ENCODE measurements at regions not wholly inside any gene's neighbourhood (a gene's known extent, or its start where the extent isn't known, plus 50 kb on each side); places are given as distances from the start of the nearest gene placed in this dataset.

- peak; percentile 2 for DNase-seq (ENCODE audit: low read depth)
- TF ChIP-seq MAX (IDR thresholded peaks at IDR 0.05; ENCODE audit: low read depth, low read length) (no peak), CTCF (IDR thresholded peaks at IDR 0.05; ENCODE audit: low read depth, low read length) (no peak), POLR2A (IDR thresholded peaks at IDR 0.05; ENCODE audit: extremely low read depth, insufficient read length) (no peak), MYC (IDR thresholded peaks at IDR 0.05; ENCODE audit: low read depth, low read length) (no peak)
- H3K4me3 ChIP-seq (ENCODE audit: low read depth, low read length) = no peak overlapping the region
Measured at GRCh38 chr20:22412977-22413868, 171.1 kb downstream of the FOXA2 start.

GRCh38 chr20:22411627-22412450 lies 172.5 kb downstream of the FOXA2 start:
- peak; percentile 34 for DNase-seq (ENCODE audit: low read depth)
- no peak overlapping the region for H3K4me3 ChIP-seq (ENCODE audit: low read depth, low read length)
- no peak for TF ChIP-seq MYC (IDR thresholded peaks at IDR 0.05; ENCODE audit: low read depth, low read length)
- TF ChIP-seq MAX (IDR thresholded peaks at IDR 0.05; ENCODE audit: low read depth, low read length) = no peak
- TF ChIP-seq CTCF (IDR thresholded peaks at IDR 0.05; ENCODE audit: low read depth, low read length) = no peak
- TF ChIP-seq POLR2A (IDR thresholded peaks at IDR 0.05; ENCODE audit: extremely low read depth, insufficient read length) = no peak

GRCh38 chr20:22411286-22411626 lies 173.1 kb downstream of the FOXA2 start:
- no peak for DNase-seq (ENCODE audit: low read depth)
- no peak for TF ChIP-seq POLR2A (IDR thresholded peaks at IDR 0.05; ENCODE audit: extremely low read depth, insufficient read length)
- no peak for TF ChIP-seq CTCF (IDR thresholded peaks at IDR 0.05; ENCODE audit: low read depth, low read length)
- no peak for TF ChIP-seq MAX (IDR thresholded peaks at IDR 0.05; ENCODE audit: low read depth, low read length)
- TF ChIP-seq MYC (IDR thresholded peaks at IDR 0.05; ENCODE audit: low read depth, low read length) = no peak
- H3K4me3 ChIP-seq (ENCODE audit: low read depth, low read length) = no peak overlapping the region

GRCh38 chr20:22410556-22411130 lies 173.7 kb downstream of the FOXA2 start:
- TF ChIP-seq MAX (IDR thresholded peaks at IDR 0.05; ENCODE audit: low read depth, low read length) (no peak), MYC (IDR thresholded peaks at IDR 0.05; ENCODE audit: low read depth, low read length) (no peak), CTCF (IDR thresholded peaks at IDR 0.05; ENCODE audit: low read depth, low read length) (no peak), POLR2A (IDR thresholded peaks at IDR 0.05; ENCODE audit: extremely low read depth, insufficient read length) (no peak)

GRCh38 chr20:22408521-22409402 lies 175.6 kb downstream of the FOXA2 start:
- no peak overlapping the region for H3K4me3 ChIP-seq (ENCODE audit: low read depth, low read length)
- TF ChIP-seq CTCF (IDR thresholded peaks at IDR 0.05; ENCODE audit: low read depth, low read length) = no peak
- no peak for TF ChIP-seq MAX (IDR thresholded peaks at IDR 0.05; ENCODE audit: low read depth, low read length)
- TF ChIP-seq MYC (IDR thresholded peaks at IDR 0.05; ENCODE audit: low read depth, low read length) = no peak
- DNase-seq (ENCODE audit: low read depth) = no peak

More at GRCh38 chr20:22410556-22411130, 173.7 kb downstream of the FOXA2 start:
- no peak for DNase-seq (ENCODE audit: low read depth)
- no peak overlapping the region for H3K4me3 ChIP-seq (ENCODE audit: low read depth, low read length)

Data from NB4 (cell line).